ENCODE measurements at regions not wholly inside any gene's neighbourhood (a gene's known extent, or its start where the extent isn't known, plus 50 kb on each side); places are given as distances from the start of the nearest gene placed in this dataset.

- H3K4me2 ChIP-seq (ENCODE audit: control insufficient read depth, insufficient read depth): no peak overlapping the region
- BruUV-seq (replicated peaks): no TSS peak
- 57% methylated on average over 3 of the region's 3 CpGs for WGBS (ENCODE audit: insufficient coverage, insufficient replicate concordance, low lambda C conversion rate, missing lambda C conversion rate)
- FAIRE-seq: no peak
- intact Hi-C loops (cut with micrococcal nuclease; ENCODE audit: unreplicated experiment) (no loop called here), in situ Hi-C loops (cut with MboI) (no loop called here)
- no peak overlapping the region for H3K9ac ChIP-seq (ENCODE audit: control insufficient read depth, insufficient read depth, low read length)
- H4K20me1 ChIP-seq (ENCODE audit: control insufficient read depth, insufficient read depth): no peaks in the 10 kb centered on the region
- no peaks in the 10 kb centered on the region for H3K27me3 ChIP-seq (replicated peaks in 1 of 2; ENCODE audit: control insufficient read depth in 2 of 2, insufficient read depth in 2 of 2, low read length in 1 of 2)
- H3K36me3 ChIP-seq (ENCODE audit: control insufficient read depth in 2 of 2, insufficient read depth in 2 of 2, low read length in 1 of 2): no peaks in the 10 kb centered on the region
- H3K79me2 ChIP-seq (ENCODE audit: control insufficient read depth, insufficient read depth, low read length): no peaks in the 10 kb centered on the region
- ChIA-PET POLR2A (no interaction called here), CTCF (no interaction called here), SMC1A (ENCODE audit: uncharacterized antibody, unreplicated experiment) (no interaction called here), RAD21 (ENCODE audit: unreplicated experiment) (no interaction called here)
- TF ChIP-seq IRF5 (IDR thresholded peaks at IDR 0.05; ENCODE audit: borderline replicate concordance) (no peak), USF2 (IDR thresholded peaks at IDR 0.05; ENCODE audit: borderline replicate concordance, low read depth, low read length) (no peak), NFXL1 (IDR thresholded peaks at IDR 0.05; ENCODE audit: borderline replicate concordance) (no peak), CTCF (IDR thresholded peaks at IDR 0.05 in 2 of 3, conservative IDR thresholded peaks at IDR 0.05 in 1 of 3; ENCODE audit: control insufficient read depth in 2 of 3, extremely low read depth in 1 of 3, insufficient read depth in 1 of 3, low read depth in 3 of 3, low read length in 3 of 3) (no peak), BRCA1 (IDR thresholded peaks at IDR 0.05; ENCODE audit: low read depth, low read length) (no peak)
- no peak for ATAC-seq
- H2AFZ ChIP-seq (ENCODE audit: control insufficient read depth, low read depth, low read length): no peak overlapping the region
- no peaks in the 10 kb centered on the region for H3K9me3 ChIP-seq (replicated peaks; ENCODE audit: control insufficient read depth, insufficient read depth, low read length)
- no peak for DNase-seq (ENCODE audit: low read depth, low spot score)
- H3K27ac ChIP-seq (ENCODE audit: control insufficient read depth, insufficient read depth): no peak overlapping the region
- no peaks in the 10 kb centered on the region for H3K4me1 ChIP-seq (ENCODE audit: control insufficient read depth, insufficient read depth, low read length)
- no peak overlapping the region for H3K4me3 ChIP-seq
Measured at GRCh38 chr4:179768996-179769395, 2326.8 kb upstream of the AGA start.

All from GM12878 (cell line).